Astrocyte of the spinal cord (primary cell): ENCODE measurements at regions not wholly inside any gene's neighbourhood (a gene's known extent, or its start where the extent isn't known, plus 50 kb on each side); places are given as distances from the start of the nearest gene placed in this dataset.
"Not testable (repeated sequence)": the region's sequence is repeated elsewhere in the genome, so short reads cannot be mapped to it uniquely, and the experiment has no call there.

Source experiments
- DNase-seq: peaks from one replicate; pipeline ENCODE4 v3.0.0; 2011; ENCODE audit warnings: low read depth, low spot score
- H3K4me3 ChIP-seq: 2 replicates; pipeline ENCODE4 v1.5.1; 2011; ENCODE audit warnings: low read depth, mild to moderate bottlenecking, low read length, moderate library complexity
- in situ Hi-C: cut with HindIII; loops from 2 replicates; pipeline ENCODE4 v1.10.0; 2017; ENCODE audit warnings: low sequenced_read_pairs
- TF ChIP-seq, protein P1 (sequence below): IDR thresholded peaks from 2 replicates; pipeline ENCODE4 v1.5.1; 2012; ENCODE audit warnings: low read depth, mild to moderate bottlenecking, low read length, inconsistent platforms

GRCh38 chr9:89854715-89855475 lies 250.1 kb downstream of the GADD45G start:
- no peak for DNase-seq
- no peak overlapping the region for H3K4me3 ChIP-seq
- in situ Hi-C loops: no loop called here
- TF ChIP-seq, protein P1, sequence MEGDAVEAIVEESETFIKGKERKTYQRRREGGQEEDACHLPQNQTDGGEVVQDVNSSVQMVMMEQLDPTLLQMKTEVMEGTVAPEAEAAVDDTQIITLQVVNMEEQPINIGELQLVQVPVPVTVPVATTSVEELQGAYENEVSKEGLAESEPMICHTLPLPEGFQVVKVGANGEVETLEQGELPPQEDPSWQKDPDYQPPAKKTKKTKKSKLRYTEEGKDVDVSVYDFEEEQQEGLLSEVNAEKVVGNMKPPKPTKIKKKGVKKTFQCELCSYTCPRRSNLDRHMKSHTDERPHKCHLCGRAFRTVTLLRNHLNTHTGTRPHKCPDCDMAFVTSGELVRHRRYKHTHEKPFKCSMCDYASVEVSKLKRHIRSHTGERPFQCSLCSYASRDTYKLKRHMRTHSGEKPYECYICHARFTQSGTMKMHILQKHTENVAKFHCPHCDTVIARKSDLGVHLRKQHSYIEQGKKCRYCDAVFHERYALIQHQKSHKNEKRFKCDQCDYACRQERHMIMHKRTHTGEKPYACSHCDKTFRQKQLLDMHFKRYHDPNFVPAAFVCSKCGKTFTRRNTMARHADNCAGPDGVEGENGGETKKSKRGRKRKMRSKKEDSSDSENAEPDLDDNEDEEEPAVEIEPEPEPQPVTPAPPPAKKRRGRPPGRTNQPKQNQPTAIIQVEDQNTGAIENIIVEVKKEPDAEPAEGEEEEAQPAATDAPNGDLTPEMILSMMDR: no peak

DNA sequence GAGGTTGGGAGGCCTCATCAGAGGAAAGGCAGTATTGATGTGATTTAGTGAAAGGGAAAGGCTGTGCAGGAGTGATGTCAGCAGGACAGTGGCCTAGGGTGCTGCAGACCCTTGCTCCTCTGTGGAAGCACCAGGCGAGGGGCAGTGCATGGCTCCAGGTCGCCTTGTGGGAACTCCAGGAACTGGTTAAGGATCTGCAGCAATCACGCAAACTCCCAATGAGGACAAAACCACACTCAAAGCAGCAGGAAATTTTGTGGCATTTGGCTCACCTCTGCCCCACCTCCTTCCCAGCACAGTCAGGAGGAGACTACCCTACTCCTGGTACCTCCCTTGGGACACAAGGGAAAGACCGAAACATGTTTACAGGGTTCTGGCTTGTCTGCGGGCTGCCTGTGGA lies 251.5 kb downstream of the GADD45G start:
- in situ Hi-C loops, DNase-seq, H3K4me3 ChIP-seq: not testable (repeated sequence)

- DNase-seq, H3K4me3 ChIP-seq, in situ Hi-C loops: not testable (repeated sequence)
Measured at GRCh38 chr9:89856950-89857349, 252.1 kb downstream of the GADD45G start.

GRCh38 chr9:89859842-89860241 lies 255.0 kb downstream of the GADD45G start:
- in situ Hi-C loops, H3K4me3 ChIP-seq, DNase-seq: not testable (repeated sequence)

DNA sequence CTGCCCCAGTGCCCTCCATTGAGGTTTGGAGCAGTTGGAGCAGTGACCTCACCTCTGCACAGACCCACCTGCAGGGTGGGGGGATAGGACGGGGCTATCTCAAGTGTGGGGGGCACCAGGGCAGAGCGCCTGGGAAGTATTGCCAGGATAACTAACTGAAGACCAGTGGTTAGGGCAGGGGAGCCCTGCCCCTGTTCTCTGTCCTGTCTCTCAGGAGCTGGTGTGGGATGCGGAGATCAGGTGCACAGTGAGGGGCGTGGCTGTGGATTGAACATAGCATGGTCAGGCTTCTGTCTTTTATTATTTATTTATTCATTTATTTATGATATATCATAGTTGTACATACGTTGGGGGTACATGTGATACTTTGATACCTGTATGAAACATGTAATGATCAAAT lies 256.6 kb downstream of the GADD45G start:
- in situ Hi-C loops, H3K4me3 ChIP-seq, DNase-seq: not testable (repeated sequence)

DNA sequence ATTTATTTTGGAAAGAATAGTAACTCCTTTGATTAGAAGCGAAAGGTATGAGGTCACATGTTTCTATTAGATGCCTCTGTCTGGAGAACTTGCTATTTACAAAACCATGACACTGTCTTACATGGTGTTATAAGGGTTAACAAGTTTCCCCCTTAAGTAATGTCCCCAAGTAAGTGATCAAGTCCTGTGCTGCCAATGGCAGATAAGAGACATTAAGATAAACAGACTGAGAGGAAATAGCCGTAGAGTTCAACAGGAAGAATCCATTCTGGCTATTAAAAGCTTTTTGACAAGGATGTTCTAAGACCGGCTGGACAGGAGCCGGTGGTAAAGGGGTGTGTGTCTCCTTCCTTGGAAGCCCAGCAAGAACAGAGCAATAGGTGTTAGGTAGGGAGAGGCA lies 257.5 kb downstream of the GADD45G start:
- no peak for DNase-seq
- TF ChIP-seq, protein P1: no peak
- no peak overlapping the region for H3K4me3 ChIP-seq
- in situ Hi-C loops: no loop called here

- DNase-seq: no peak
- TF ChIP-seq, protein P1: no peak
- H3K4me3 ChIP-seq: no peak overlapping the region
- in situ Hi-C loops: no loop called here
Measured at GRCh38 chr9:89863141-89863540, 258.3 kb downstream of the GADD45G start.

- in situ Hi-C loops: no loop called here
Measured at GRCh38 chr9:89863837-89864236, 259.0 kb downstream of the GADD45G start.

More at GRCh38 chr9:89863837-89864236, 259.0 kb downstream of the GADD45G start:
- no peak overlapping the region for H3K4me3 ChIP-seq
- no peak for DNase-seq
- TF ChIP-seq, protein P1: no peak
